ENCODE measurements at regions not wholly inside any gene's neighbourhood (a gene's known extent, or its start where the extent isn't known, plus 50 kb on each side); places are given as distances from the start of the nearest gene placed in this dataset.

DNA sequence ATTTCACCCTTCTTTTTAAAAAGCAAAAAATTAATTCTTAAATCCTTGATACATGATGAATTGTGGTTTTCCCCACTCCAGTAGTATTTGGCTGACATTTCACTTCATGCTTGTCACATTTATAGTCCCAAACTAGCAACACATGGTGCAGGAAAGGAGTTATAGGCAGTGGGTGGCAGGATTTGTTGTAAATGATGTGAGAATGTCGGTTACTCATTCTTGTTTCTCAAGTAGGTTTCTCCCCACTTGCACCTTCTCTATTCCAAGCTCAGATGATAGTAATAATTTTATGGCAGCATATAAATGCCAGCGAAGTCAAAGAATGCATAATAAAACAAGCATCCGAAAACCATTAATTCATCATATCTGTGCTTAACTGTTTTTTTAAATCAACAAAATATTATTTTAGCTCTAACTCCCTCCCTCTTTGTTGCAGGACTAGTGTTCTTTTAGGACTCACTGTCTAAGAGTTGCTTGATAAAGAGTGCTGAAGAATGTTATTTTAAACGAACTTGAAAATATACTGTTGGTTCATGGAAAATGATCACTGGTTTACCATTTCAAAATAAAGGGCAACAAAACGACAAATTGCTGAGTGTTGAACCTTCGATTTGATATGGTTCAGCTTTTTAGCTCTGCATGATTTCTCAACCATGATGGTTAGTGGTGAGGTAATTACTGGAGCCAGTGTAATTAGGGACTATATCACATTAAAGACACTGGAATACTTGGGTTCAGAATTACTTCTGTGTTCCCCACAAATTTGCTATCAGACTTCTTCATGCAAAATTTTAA, 88.1 kb upstream of the ADAMTSL1 start:
- 64 to 66% methylated on average over 6 of the region's 6 CpGs for WGBS, 2 donors
- intact Hi-C loops (cut with DNase I; ENCODE audit: low total_unique reads): no loop called here
- no peak overlapping the region for H3K4me3 ChIP-seq (ENCODE audit: low read depth, poor library complexity, severe bottlenecking)
- TF ChIP-seq, protein P1, sequence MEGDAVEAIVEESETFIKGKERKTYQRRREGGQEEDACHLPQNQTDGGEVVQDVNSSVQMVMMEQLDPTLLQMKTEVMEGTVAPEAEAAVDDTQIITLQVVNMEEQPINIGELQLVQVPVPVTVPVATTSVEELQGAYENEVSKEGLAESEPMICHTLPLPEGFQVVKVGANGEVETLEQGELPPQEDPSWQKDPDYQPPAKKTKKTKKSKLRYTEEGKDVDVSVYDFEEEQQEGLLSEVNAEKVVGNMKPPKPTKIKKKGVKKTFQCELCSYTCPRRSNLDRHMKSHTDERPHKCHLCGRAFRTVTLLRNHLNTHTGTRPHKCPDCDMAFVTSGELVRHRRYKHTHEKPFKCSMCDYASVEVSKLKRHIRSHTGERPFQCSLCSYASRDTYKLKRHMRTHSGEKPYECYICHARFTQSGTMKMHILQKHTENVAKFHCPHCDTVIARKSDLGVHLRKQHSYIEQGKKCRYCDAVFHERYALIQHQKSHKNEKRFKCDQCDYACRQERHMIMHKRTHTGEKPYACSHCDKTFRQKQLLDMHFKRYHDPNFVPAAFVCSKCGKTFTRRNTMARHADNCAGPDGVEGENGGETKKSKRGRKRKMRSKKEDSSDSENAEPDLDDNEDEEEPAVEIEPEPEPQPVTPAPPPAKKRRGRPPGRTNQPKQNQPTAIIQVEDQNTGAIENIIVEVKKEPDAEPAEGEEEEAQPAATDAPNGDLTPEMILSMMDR (IDR thresholded peaks at IDR 0.05): no peak
- TF ChIP-seq POLR2A (IDR thresholded peaks at IDR 0.05): no peak
- no peak for DNase-seq (ENCODE audit: low spot score in 2 of 2)

DNA sequence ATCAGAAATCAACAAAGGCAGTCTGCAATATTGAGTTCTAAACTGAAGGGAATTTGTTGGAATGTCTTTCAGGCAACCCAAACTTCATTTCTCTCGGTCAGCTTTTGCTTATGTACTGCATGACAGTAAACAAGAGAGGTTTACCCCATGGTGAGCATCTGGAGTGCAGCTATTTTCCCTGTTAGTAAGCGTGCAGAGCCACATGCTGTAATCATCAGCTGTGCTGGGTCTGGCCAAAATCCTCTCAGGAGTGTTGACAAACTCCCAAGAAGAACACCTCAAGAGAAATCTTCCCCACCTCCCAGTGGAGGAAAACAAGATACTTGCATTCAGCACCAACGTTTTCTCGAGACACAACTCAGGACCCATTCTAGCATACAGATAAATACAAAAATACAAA, 83.6 kb upstream of the ADAMTSL1 start:
- no peak overlapping the region for H3K4me3 ChIP-seq (ENCODE audit: low read depth, poor library complexity, severe bottlenecking)
- peak in 1 of 2 donors; percentile 26 for DNase-seq (ENCODE audit: low spot score in 2 of 2)
- intact Hi-C loops (cut with DNase I; ENCODE audit: low total_unique reads): no loop called here
- WGBS, 2 donors: 51 to 52% methylated on average over 4 of the region's 4 CpGs
- no peak for TF ChIP-seq POLR2A (IDR thresholded peaks at IDR 0.05)
- TF ChIP-seq, protein P1 (IDR thresholded peaks at IDR 0.05): no peak

DNA sequence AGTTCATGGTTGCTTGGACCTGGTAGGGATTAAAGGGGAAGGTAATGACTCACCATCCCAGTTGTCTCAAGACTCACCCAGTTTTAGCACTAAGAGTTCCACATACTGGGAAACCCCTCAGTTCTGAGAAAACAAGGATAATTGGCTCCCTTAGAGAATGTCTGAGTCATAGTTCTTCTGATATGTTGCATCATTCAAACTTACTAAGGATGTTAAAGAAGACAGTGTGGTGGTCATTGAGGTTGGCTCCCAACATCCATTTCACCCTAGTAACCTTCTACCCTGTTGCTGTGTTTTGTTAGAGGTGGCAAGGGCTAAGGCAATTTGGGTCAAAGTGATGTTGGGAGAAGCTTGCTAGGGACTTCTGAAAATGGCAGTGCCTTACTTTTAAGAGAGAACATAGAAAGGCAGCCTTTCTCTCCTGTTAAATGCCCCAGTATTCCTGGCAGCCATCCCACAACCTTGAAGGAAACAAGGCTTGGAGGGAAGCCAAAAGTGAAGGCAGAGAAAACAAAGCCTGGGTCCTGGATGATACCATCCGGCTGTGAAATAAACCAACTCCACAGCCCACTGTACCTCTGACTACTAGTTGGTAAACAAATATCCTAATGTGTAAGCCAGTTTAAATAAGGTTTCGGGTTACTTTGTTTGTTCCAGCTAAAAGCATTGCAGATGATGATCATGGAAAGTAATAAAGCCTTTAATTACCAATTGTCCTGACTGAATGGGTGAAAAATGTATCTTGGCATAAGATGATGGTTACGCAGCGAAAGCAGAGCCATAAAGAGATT, 80.4 kb upstream of the ADAMTSL1 start:
- no peak for TF ChIP-seq POLR2A (IDR thresholded peaks at IDR 0.05)
- TF ChIP-seq, protein P1 (IDR thresholded peaks at IDR 0.05): no peak
- WGBS, 2 donors: 34 to 42% methylated on average over 4 of the region's 4 CpGs
- peak in 1 of 2 donors; percentile 34 for DNase-seq (ENCODE audit: low spot score in 2 of 2)
- no peak overlapping the region for H3K4me3 ChIP-seq (ENCODE audit: low read depth, poor library complexity, severe bottlenecking)
- intact Hi-C loops (cut with DNase I; ENCODE audit: low total_unique reads): no loop called here

DNA sequence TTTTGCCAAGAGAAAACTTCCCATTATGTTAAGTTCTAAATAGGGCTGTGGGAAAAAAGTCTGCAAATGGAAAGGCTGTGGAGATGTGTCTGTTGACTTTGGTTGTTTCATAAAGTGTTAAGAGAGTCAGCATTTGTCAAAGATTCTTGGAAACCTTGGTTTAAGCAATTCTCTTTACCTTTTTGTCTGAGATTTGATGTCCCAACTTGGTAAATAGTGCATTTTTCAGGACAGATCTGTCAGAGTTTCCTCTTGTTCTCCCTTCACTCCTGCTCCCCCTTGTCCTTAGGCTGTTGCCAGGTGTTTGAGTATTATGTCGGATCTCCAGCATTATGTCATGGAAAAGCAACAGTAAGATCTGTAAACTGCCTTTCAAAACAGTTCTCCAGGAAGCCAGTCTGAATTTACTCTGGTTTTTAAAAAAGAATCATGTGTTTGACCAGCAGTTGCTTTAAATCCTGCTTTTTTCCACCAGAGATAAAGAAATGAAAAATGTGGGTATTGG, 79.1 kb upstream of the ADAMTSL1 start:
- intact Hi-C loops (cut with DNase I; ENCODE audit: low total_unique reads): no loop called here
- no peak for TF ChIP-seq POLR2A (IDR thresholded peaks at IDR 0.05)
- TF ChIP-seq, protein P1 (IDR thresholded peaks at IDR 0.05): no peak

DNA sequence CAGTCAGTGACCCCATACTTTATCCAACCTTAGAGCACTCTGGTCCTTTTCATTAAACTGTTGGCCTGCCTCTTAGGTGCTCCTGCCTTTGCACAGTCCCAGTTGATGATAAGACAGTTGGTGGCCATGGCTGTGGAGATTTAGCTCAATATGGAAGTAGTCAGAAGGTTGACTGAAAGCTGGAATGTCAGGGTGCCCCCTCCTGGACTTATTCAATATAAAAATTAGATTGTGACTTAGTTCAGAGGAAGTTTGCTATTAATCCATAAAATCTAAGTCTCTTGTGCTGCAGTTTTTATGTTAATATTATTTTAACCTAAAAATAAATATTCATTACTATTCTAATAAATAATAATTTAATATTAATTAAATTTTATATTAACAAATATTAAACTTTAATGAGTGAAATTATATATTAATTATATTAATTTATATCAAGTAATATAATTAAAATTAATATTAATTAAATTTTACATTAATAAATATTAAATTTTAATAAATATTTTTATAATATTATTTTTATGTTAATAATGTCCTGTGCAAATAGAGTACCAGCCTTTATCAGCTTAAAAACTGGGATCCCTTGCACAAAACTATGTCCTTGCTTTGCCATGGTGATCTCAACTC, 77.7 kb upstream of the ADAMTSL1 start:
- H3K4me3 ChIP-seq (ENCODE audit: low read depth, poor library complexity, severe bottlenecking): no peak overlapping the region
- no peak for DNase-seq (ENCODE audit: low spot score in 2 of 2)
- intact Hi-C loops (cut with DNase I; ENCODE audit: low total_unique reads): no loop called here
- TF ChIP-seq, protein P1 (IDR thresholded peaks at IDR 0.05): no peak
- TF ChIP-seq POLR2A (IDR thresholded peaks at IDR 0.05): no peak

More for the DNA sequence above, 79.1 kb upstream of the ADAMTSL1 start:
- no peak for DNase-seq (ENCODE audit: low spot score in 2 of 2)
- WGBS, 2 donors: 26 to 34% methylated on average over 1 of the region's 1 CpG
- H3K4me3 ChIP-seq (ENCODE audit: low read depth, poor library complexity, severe bottlenecking): no peak overlapping the region
